HCEC 1CT (cell line): ENCODE measurements at regions not wholly inside any gene's neighbourhood (a gene's known extent, or its start where the extent isn't known, plus 50 kb on each side); places are given as distances from the start of the nearest gene placed in this dataset.
"Not testable (repeated sequence)": the region's sequence is repeated elsewhere in the genome, so short reads cannot be mapped to it uniquely, and the experiment has no call there.

ENCODE experiments used
- DNase-seq: peaks from one replicate; pipeline ENCODE4 v3.0.0-alpha.2; 2017

DNA sequence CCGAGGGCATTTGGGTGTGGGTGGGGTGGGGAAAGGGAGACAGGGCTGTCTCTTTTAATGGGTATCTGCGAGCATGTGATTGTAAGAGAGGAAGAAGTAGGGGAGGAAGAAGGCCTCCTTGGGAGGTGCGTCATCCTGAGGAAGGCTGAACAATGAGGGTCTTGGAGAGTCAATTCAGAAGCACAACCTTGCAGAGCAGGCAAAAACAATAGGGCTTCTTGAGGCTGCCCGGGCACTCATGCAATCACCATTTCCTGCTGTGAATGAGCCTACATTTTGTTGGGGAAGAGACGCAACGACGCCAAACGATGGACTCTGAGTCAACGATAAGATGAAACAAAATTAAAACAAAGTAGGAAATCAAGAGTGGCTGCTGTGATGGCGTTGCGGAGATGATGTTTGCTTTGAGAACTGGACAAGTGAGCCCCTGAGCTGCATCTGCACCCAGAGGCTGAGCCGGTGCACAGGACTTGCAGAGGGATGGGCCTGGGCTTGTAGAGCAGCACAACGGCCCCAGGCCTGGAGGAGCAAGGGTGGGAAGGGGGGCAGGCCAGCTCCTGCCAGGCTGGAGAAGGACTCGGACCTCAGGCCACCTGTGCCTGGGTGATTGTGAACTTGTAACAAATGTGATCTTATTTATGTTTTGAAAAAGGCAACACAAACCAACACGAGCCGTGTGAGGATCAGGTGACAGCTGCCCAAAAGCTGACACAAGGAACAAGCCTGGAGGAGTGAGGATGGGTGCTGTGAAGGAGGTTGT lies 92.3 kb upstream of the B3GAT1 start:
- DNase-seq: no peak

DNA sequence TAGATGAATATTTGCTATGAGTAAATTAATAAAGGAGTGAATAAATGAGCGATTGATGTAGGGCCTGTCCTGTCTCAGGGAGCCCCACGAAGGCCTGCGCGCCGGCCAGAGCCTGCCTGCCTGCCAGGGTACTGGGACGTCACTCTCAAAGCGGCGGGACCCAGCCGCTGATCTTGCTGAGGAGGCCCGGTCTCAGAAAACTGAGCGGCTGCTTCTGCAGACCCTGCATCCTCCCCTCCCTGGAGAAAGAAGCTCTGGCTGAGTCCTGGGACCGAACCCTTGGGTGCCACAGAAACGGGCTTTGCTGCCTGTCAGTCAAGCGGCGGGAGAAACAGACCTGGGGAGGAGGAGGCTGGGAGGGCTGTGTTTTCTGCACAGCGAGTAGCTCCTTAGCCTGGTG lies 91.6 kb upstream of the B3GAT1 start:
- DNase-seq: no peak

DNA sequence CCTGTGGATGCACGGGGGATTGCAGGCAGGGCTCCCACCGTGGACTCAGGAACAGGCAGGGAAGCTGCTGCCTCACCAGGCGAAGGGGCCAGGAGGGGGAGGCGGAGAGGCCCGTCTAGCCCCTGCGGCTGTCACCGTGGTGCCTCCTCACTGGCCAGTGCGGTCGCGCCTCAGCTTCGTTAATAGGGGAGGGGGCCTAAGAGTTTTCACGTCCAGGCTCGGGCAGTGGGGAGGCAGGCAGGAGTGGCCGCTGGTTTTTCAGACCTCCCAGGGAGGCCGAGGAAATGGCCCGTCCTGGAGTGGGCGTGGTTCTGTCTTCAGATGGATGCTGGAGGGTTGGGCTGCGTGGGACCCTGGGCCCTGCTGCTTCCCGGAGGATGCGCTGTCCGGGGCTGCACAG lies 91.1 kb upstream of the B3GAT1 start:
- no peak for DNase-seq

DNA sequence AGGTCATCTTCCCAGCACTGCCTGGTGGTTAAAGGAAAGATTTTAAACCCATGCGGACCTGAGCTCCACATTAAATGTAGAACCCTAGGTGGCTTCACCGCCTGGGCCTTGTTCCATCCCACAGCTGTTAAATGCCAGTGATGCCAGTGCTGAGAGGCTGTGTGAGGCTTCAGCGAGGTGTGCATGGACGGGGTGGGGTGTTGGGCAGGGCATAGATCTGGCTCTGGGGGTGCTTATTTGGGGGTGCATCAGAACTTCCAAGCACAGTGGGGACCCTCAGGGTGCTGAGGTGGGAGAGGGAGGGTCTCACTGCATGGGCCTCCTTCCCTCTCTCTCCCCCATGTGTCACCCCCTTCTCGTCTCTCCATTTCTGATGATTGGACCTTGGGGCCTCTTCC lies 90.1 kb upstream of the B3GAT1 start:
- DNase-seq: no peak

DNA sequence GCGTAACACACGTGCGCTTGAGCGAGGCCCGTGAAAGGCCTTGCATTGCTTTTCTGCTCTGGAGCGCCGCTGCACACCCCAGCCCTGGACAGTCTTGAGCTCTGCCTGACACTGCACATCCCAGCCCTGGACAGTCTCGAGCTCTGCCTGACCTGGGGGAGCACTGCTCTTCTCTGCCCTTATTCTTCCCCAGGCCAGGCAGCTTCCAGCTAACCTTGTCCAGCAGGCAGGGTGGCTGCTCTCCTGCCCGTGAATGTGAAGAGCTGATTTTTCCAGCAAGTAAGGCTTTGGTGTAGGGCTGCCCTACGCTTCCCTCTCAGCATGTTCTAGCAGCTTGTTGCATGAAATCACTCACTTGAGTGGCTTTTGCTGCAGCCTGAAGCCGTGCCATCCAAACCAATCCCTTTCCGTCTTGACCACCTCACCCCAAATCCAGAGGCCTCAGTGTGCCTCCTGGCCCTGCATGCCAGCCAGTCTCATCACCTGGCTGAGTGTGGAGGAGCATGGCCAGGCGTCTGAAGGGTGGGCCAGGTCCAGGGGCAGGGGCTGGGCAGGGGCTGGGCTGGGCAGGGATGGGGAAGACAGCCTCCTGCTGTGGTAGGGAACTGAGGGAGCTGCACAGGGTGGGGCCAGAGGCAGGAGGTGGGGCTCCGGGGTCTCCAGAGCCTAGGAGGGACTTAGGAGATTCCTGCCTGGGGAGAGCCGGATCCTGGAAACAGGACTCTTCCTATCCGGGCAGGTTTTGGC lies 89.5 kb upstream of the B3GAT1 start:
- DNase-seq: no peak

DNA sequence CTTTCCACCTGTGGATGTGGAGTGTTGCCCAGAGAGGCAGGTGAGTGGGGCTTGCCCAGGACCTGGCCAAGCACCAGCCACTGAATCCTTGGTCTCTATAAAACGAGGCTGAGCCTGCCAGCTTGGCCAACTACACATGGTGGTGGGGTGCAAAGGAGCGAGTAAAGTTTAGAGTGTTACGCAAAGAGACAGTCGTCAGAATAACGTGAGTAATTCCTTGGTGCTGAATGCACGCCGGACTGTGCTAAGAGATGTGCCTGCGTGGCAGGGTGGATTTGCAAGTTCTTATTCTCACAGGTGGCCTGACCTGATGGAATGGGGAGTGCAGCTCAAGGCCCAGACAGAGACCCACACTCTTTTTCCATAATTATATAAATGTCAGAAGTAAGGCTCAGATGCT lies 88.6 kb upstream of the B3GAT1 start:
- no peak for DNase-seq

DNA sequence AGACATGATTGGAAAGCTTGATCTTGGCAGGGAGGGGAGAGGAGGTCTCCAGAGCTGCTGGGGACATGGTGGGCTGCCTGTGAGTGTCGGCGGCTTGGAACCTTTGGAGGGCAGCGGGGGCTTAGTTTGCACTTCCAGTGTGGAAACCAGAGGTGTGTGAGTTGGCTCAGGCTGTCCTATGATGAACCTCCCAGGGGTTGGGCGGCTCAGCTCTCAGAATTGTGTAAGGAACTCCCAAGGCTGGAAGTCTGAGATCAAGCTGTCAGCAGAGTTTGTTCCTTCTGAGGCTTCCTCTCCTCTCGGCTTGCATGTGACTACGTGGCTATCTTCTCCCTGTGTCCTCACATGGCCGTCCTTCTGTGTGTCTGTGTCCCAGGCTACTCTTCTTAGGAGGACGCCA lies 87.9 kb upstream of the B3GAT1 start:
- DNase-seq: no peak

DNA sequence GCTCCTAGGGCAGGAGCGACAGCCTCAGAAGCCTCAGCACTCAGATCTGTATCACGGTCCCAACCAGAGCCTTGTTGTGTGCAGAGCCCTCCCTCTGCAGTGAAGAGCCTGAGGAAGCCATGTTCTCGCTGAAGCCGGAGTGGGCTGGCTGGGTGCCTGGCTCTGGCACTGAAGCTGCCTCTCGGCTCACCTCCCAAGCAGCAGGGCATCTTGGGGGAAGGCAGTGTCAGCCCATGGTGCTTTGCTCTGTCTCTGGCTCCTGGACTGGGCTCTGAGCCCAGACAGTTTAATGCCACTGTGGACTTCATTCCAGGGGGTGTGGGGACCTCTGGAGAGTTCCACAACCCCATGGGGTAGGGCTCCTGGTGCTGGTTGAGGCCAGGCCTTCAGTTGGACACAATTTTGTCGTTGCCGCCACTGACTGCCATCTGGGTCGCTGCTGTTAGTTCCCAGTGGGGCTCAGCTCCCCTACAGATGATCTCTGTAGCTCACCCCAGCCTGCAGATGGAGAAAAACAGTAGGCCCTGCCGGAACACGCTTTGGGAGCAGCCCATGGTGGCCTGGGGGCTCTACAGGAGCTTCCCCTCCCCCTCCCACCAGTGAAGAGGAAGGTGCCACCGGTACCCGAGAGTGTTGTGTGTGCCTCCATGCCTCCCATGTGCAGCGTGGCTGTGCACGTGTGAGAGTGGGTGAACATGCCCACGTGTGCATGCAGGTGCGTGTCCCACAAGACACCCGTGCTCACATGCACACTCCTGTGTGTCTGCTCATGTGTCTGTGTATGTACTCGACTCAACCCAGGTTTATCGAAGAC lies 86.5 kb upstream of the B3GAT1 start:
- no peak for DNase-seq

DNA sequence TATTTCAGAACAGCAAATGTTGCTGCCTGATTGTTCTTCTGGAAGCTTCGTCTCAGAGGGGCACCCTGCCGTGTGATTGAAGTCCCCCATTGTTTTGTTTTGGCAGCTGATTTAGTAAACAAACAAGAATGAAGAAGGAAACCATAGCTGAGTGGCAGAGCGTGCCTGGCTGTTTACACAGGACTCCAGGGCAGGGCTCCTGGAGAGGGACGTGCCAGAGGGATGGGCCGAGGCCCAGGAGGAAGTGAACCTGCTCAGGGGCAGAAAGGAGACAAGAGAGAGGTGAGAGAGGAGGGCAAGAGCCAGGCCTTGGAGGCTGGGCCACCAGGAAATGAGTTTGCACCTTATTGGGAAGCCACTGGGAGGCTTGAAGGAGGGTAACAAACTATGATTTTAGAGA lies 85.5 kb upstream of the B3GAT1 start:
- no peak for DNase-seq

DNA sequence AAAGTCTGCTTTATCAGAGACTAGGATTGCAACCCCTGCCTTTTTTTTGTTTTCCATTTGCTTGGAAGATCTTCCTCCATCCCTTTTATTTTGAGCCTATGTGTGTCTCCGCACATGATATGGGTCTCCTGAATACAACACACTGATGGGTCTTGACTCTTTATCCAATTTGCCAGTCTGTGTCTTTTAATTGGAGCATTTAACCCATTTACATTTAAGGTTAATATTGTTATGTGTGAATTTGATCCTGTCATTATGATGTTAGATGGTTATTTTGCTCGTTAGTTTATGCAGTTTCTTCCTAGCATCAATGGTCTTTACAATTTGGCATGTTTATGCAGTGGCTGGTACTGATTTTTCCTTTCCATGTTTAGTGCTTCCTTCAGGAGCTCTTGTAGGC lies 84.0 kb upstream of the B3GAT1 start:
- DNase-seq: not testable (repeated sequence)

DNA sequence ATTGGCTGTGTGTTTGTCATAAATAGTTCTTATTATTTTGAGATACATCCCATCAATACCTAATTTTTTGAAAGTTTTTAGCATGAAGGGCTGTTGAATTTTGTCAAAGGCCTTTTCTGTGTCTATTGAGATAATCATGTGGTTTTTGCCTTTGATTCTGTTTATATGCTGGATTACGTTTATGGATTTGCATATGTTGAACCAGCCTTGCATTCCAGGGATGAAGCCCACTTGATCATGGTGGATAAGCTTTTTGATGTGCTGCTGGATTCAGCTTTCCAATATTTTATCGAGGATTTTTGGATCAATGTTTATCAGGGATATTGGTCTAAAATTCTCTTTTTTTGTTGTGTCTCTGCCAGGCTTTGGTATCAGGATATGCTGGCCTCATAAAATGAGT lies 82.4 kb upstream of the B3GAT1 start:
- DNase-seq: not testable (repeated sequence)

DNA sequence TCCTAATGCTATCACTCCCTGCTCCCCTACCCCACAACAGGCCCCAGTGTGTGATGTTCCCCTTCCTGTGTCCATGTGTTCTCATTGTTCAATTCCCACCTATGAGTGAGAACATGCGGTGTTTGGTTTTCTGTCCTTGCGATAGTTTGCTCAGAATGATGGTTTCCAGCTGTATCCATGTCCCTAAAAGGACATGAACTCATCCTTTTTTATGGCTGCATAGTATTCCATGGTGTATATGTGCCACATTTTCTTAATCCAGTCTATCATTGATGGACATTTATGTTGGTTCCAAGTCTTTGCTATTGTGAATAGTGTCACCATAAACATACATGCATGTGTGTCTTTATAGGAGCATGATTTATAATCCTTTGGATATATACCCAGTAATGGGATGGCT lies 80.4 kb upstream of the B3GAT1 start:
- not testable (repeated sequence) for DNase-seq

DNA sequence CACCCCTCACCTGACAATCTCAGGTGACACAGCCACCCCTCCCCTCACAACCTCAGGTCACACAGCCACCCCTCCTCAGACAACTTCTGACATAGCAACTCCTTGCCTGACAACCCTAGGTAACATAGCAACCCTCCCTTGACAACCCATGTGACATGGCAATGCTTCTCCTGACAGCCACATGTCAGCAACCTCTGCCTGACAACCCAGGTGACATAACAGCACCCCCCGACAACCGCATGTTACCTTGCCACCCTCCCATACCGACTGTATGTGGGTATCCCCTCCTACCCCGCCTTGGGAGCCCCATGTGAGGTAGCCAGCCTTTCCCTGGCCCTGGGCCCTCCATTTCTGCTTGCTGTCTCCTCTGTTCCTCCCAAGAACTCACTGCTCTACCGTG lies 77.7 kb upstream of the B3GAT1 start:
- no peak for DNase-seq

DNA sequence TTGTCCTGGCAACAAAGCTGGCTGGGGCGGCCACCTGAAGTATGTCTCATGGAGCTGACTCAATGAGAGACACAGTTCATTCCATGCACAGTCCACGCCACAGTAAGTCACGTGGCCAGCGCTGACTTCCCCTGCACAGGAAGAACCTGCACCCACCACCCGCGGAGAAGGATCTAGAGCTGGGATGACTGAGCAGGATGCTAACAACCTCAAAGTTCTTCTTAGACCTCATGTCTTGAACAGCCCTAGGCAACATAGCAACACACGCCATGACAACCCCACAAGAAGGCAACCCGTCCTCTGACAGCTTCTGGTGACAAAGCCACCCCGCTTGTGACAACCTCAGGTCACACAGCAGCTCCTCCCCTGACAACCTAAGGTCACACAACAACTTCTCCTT lies 76.9 kb upstream of the B3GAT1 start:
- DNase-seq: no peak

DNA sequence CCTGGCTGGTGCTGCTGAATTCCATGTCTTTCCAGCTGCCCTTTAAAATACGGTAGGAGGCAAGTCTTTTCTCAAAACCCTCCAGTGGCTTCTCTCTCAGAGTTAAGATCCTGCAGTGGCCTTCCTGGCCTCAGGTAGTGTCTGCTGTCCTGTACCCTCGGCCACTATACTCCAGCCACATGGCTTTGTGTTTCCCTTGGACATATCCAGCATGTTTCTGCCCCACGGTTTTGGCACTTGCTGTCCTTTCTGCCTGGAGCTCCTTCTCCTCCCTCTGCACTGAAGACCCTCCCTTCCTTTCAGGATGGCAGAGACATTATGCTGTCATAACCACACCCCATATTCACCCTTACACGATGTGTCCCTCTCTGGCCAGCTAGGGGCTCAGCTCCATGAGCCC lies 76.5 kb upstream of the B3GAT1 start:
- no peak for DNase-seq

DNA sequence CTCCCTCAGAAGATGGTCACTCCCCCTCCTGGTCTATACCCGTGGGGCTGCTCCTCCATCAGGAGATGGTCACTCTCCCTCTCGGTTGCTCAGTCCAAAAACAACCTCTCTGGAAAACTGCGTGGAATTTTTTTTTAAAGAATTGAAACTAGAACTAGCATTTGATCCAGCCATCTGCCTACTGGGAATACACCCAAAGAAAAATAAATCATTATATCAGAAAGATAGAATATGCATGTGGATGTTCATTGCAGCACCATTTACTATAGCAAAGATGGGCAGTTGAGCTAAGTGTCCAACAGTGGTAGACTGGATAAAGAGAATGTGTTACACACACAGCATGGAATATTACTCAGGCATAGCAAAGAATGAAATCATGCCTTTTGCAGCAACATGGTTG lies 75.7 kb upstream of the B3GAT1 start:
- DNase-seq: no peak

DNA sequence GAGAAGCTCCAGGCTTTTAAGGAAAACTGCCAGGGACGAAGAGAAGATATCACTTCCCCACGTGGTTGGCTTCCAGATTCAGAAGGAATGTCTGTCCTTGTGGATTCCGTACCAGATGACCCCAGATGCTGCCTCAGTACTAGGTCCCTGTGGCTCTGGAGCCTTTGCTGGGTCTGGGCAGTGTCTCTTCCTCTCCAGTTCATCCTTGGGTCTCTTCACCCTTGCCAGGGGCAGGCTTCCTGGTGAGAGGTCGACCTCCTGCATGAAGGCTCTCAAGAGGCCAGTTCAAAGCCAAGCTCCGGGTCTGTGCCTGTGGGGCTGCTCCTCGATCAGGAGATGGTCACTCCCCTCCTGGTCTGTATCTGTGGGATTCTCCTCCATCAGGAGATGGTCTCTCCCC lies 74.7 kb upstream of the B3GAT1 start:
- no peak for DNase-seq

DNA sequence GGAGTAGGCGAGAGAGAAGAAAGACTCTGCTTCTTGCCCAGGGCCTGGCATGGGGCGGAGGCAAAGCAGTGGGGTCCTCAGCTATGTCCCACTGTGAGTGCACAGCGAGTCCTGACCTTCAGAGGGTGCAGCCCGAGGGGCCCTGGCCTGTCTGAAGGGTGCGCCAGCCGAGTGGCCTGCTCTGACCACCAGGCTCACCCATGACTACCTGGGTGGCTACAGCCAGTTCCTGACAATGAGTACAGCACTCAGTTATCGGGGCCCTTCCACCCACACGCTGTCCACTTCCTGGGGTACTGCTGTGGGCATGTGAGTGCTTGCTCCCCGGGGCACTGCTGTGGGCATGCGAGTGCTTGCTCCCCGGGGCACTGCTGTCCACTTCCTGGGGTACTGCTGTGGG lies 74.1 kb upstream of the B3GAT1 start:
- DNase-seq: no peak

DNA sequence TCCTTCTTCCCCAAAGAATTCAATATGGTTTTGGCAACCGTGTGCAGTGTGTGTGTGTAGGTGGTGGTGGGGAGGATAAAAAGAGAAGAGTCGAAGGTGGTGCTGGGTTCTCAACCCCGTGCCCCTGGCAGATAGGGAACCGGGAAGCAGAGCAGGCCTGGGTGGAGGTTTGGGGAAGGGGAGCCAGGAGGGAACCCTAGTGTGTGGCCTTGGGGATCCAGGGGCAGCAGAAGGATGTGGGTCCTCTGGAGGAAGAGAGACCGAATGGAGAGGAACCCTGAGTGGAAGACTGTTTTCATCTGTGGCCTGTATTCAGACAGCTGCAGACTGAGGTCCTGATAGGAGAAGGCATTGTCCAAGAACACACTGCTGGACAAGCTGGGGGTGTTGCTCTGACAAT lies 73.3 kb upstream of the B3GAT1 start:
- no peak for DNase-seq

DNA sequence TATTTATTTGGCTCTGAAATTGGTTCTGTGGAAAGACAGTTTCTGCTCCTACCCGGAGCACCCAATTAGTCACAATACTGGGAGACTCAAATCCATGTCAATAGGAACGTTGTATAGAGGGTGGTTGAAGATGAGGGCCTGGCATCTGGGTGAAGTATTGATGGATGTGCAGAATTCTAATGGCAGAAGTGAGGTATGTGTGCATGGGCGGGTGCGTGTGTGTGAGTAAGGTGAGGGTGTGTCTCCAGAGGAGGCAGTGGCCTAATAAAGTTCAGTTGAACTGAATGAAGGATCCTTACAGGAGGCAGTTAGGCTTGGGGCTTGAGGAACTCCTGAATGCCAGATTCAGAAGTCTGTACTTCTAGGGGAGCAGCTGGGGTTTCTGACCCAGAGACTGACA lies 71.8 kb upstream of the B3GAT1 start:
- DNase-seq: no peak

DNA sequence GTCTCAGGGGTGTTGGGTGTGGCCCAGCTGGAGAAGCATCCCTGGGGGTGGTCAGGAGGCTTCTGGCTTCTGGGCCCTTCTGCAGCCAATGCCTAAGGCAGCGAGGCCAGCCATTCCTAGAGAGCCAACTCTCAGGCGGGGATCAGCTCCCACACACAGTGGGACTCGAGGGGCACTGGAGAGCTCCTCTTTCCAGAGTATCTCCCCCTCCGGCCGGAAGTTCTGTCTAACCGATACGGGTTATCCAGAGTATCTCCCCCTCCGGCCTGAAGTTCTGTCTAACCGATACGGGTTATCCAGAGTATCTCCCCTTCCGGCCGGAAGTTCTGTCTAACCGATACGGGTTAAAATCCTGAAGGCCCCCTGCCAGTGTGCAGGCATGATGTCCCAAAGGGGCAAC lies 71.2 kb upstream of the B3GAT1 start:
- no peak for DNase-seq

DNA sequence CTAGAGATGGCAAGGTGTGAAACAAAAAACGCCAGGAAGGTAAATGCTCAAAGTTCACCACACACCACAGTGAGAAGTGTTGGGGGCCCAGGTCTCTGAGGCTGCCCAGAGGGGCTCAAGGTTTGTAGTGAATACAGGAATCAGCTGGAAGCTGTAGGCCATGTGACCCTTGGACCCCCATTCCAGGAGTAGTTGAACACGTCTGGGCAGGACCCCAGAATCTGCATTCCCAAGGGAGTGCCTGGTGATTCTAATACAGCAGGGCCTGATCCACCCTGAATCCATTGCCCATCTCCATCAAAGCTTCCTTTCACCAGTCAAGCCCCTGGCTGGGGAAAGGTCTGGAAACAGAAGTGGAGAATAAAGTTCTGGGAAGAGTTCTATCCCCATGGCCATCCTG lies 70.8 kb upstream of the B3GAT1 start:
- no peak for DNase-seq

DNA sequence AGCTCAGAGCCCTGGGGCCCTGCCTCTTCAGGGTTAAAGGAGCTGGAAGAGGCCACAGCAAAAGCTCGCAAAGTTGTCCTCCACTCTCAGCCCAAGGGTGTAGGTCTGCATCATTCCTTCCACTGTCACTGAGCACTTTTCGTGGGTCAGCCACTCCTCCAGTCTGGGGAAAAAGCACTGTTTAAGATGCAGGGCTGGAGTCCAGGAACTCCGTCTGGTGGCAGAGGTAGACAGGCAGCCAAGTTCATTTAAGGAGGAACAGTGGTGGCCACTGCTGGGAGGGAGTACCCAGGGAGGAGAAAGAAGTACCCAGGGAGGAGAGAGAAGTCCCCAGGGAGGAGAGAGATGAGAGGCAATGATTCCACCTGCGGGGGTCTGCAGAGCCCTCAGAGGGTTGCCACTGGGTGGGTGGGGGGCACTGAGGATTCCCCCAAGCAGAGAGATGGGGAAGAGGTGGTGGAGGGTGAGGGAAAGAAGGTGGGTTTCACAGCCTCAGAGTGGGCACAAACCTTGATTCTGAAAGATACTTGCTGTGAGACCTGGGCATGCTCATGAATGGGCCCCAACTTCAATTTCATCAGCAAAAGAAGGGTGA lies 70.0 kb upstream of the B3GAT1 start:
- no peak for DNase-seq

DNA sequence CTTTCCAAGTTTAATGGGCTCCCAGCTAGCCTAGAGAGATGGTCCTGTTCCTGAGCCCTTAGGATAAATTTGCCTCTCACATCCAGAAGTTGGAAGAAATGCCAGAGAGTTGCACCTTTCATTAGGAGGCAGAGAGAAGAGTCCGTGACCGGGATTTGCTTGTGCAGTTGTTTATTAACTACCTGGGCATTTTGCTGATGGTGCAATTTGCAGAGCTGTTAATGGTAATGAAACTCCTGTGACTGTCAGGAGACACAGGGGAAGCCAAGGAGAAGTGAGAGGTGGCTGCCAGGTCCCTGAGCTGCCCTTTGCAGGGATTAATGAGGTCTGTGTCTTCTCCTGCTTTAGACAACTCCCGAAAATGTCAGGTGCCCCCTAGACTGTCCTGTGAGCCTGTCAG lies 69.1 kb upstream of the B3GAT1 start:
- DNase-seq: no peak
